ENCODE measurements at regions not wholly inside any gene's neighbourhood (a gene's known extent, or its start where the extent isn't known, plus 50 kb on each side); places are given as distances from the start of the nearest gene placed in this dataset.

DNA sequence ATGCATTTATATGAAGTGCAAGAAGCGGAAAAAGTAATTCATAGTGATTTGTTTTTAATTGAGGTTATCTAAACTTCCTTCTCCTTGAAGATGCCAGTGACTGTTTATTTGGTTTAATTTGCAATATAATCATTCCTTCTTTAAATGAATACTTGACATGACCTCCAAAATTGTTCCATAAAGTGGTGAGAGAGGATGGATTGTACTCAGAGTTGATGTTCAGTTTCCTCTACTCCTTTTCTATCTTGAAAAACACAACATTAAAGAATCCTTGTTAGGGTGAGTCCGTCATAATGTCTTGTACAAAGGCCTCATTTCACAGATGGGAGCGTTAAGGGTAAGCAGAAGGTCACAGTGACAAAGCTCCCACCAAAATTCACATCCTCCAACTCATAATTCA, 756.1 kb upstream of the KLHL29 start:
- intact Hi-C loops (cut with micrococcal nuclease) = no loop called here
- Mint-ChIP-seq H3K9me3 (peaks cover 11% of the 10 kb centered on the region in 2 donors), H3K4me3 (no peak overlapping the region), H3K4me1 (no peaks in the 10 kb centered on the region), H3K36me3 (peaks cover 8% of the 10 kb centered on the region), H3K27ac (no peak overlapping the region), H3K27me3 (ENCODE audit: low read depth in 2 of 2) (no peaks in the 10 kb centered on the region)
- ATAC-seq (no peak), DNase-seq (no peak)
- no peaks in the 10 kb centered on the region for H3K4me1 ChIP-seq (ENCODE audit: control insufficient read depth, insufficient read depth, low read length)
- TF ChIP-seq, protein P1, sequence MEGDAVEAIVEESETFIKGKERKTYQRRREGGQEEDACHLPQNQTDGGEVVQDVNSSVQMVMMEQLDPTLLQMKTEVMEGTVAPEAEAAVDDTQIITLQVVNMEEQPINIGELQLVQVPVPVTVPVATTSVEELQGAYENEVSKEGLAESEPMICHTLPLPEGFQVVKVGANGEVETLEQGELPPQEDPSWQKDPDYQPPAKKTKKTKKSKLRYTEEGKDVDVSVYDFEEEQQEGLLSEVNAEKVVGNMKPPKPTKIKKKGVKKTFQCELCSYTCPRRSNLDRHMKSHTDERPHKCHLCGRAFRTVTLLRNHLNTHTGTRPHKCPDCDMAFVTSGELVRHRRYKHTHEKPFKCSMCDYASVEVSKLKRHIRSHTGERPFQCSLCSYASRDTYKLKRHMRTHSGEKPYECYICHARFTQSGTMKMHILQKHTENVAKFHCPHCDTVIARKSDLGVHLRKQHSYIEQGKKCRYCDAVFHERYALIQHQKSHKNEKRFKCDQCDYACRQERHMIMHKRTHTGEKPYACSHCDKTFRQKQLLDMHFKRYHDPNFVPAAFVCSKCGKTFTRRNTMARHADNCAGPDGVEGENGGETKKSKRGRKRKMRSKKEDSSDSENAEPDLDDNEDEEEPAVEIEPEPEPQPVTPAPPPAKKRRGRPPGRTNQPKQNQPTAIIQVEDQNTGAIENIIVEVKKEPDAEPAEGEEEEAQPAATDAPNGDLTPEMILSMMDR (IDR thresholded peaks at IDR 0.05) = no peak
- H3K27ac ChIP-seq (ENCODE audit: low read length) = no peak overlapping the region
- H3K36me3 ChIP-seq (ENCODE audit: control insufficient read depth, insufficient read depth, low read length) = no peaks in the 10 kb centered on the region
- no peak overlapping the region for H3K4me3 ChIP-seq (ENCODE audit: low read length)
- H3K27me3 ChIP-seq (ENCODE audit: control insufficient read depth, insufficient read depth, low read length) = no peaks in the 10 kb centered on the region
- H3K9me3 ChIP-seq (ENCODE audit: control insufficient read depth, insufficient read depth, low read length) = peaks cover 3% of the 10 kb centered on the region
- WGBS (ENCODE audit: insufficient coverage) = 45% methylated on average over 2 of the region's 3 CpGs

GRCh38 chr2:22634167-22634566, 750.8 kb upstream of the KLHL29 start:
- no peak overlapping the region for H3K4me3 Mint-ChIP-seq
- H3K36me3 ChIP-seq (ENCODE audit: control insufficient read depth, insufficient read depth, low read length) = no peaks in the 10 kb centered on the region
- H3K9me3 ChIP-seq (ENCODE audit: control insufficient read depth, insufficient read depth, low read length) = peaks cover 3% of the 10 kb centered on the region
- H3K4me1 ChIP-seq (ENCODE audit: control insufficient read depth, insufficient read depth, low read length) = no peaks in the 10 kb centered on the region
- peaks cover 8% of the 10 kb centered on the region for H3K36me3 Mint-ChIP-seq
- no peak for ATAC-seq
- no peaks in the 10 kb centered on the region for H3K27me3 ChIP-seq (ENCODE audit: control insufficient read depth, insufficient read depth, low read length)
- no peak overlapping the region for H3K4me3 ChIP-seq (ENCODE audit: low read length)
- no peak overlapping the region for H3K27ac ChIP-seq (ENCODE audit: low read length)
- TF ChIP-seq, protein P1 (IDR thresholded peaks at IDR 0.05) = no peak
- no peak overlapping the region for H3K27ac Mint-ChIP-seq
- 98% methylated on average over 3 of the region's 3 CpGs for WGBS (ENCODE audit: insufficient coverage)
- H3K9me3 Mint-ChIP-seq = peaks cover 8 to 12% of the 10 kb centered on the region in 2 donors
- intact Hi-C loops (cut with micrococcal nuclease) = no loop called here
- H3K27me3 Mint-ChIP-seq (ENCODE audit: low read depth in 2 of 2) = no peaks in the 10 kb centered on the region
- no peaks in the 10 kb centered on the region for H3K4me1 Mint-ChIP-seq
- DNase-seq = no peak

GRCh38 chr2:22656426-22656825, 728.6 kb upstream of the KLHL29 start:
- Mint-ChIP-seq H3K4me1 (no peaks in the 10 kb centered on the region), H3K9me3 (peaks cover 15 to 20% of the 10 kb centered on the region in 2 donors), H3K27me3 (ENCODE audit: low read depth in 2 of 2) (no peaks in the 10 kb centered on the region), H3K4me3 (no peak overlapping the region), H3K36me3 (peaks cover 11% of the 10 kb centered on the region), H3K27ac (no peak overlapping the region)
- TF ChIP-seq, protein P1 (IDR thresholded peaks at IDR 0.05) = no peak
- ATAC-seq (no peak), DNase-seq (no peak)
- Histone ChIP-seq H3K4me3 (ENCODE audit: low read length) (no peak overlapping the region), H3K36me3 (ENCODE audit: control insufficient read depth, insufficient read depth, low read length) (no peaks in the 10 kb centered on the region), H3K27ac (ENCODE audit: low read length) (no peak overlapping the region), H3K27me3 (ENCODE audit: control insufficient read depth, insufficient read depth, low read length) (no peaks in the 10 kb centered on the region), H3K4me1 (ENCODE audit: control insufficient read depth, insufficient read depth, low read length) (no peaks in the 10 kb centered on the region), H3K9me3 (ENCODE audit: control insufficient read depth, insufficient read depth, low read length) (peaks cover 9% of the 10 kb centered on the region)
- intact Hi-C loops (cut with micrococcal nuclease) = no loop called here
- WGBS (ENCODE audit: insufficient coverage) = 64% methylated on average over 1 of the region's 1 CpG

DNA sequence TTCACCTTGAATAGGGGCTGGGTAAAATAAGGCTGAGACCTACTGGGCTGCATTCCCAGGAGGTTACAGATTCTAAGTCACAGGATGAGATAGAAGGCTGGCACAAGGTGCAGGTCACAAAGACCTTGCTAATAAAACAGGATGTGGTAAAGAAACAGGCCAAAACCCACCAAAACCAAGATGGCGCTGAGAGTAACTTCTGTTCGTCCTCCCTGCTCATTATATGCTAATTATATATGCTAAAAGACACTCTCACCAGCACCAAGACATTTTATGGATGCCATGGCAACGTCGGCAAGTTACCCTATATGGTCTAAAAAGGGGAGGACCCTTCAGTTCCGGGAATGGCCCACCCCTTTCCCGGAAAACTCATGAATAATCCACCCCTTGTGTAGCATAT, 711.5 kb upstream of the KLHL29 start:
- H3K4me3 Mint-ChIP-seq = no peak overlapping the region
- TF ChIP-seq, protein P1 (IDR thresholded peaks at IDR 0.05) = no peak
- H3K36me3 Mint-ChIP-seq = no peaks in the 10 kb centered on the region
- DNase-seq (no peak), ATAC-seq (no peak)
- peaks cover 13 to 16% of the 10 kb centered on the region in 2 donors for H3K9me3 Mint-ChIP-seq
- intact Hi-C loops (cut with micrococcal nuclease) = no loop called here
- H3K27me3 Mint-ChIP-seq (ENCODE audit: low read depth in 2 of 2) = no peaks in the 10 kb centered on the region
- Histone ChIP-seq H3K4me1 (ENCODE audit: control insufficient read depth, insufficient read depth, low read length) (no peaks in the 10 kb centered on the region), H3K4me3 (ENCODE audit: low read length) (no peak overlapping the region), H3K27ac (ENCODE audit: low read length) (no peak overlapping the region), H3K36me3 (ENCODE audit: control insufficient read depth, insufficient read depth, low read length) (no peaks in the 10 kb centered on the region), H3K9me3 (ENCODE audit: control insufficient read depth, insufficient read depth, low read length) (no peaks in the 10 kb centered on the region), H3K27me3 (ENCODE audit: control insufficient read depth, insufficient read depth, low read length) (no peaks in the 10 kb centered on the region)
- H3K4me1 Mint-ChIP-seq = no peaks in the 10 kb centered on the region
- H3K27ac Mint-ChIP-seq = no peak overlapping the region
- WGBS (ENCODE audit: insufficient coverage) = 80% methylated on average over 6 of the region's 6 CpGs
